T-cell (primary cell): ENCODE measurements at regions not wholly inside any gene's neighbourhood (a gene's known extent, or its start where the extent isn't known, plus 50 kb on each side); places are given as distances from the start of the nearest gene placed in this dataset.

ENCODE experiments used
- ATAC-seq, 4 experiments: fragments of 200-7000 bp in 3 of 4; fragments of 150-1000 bp in 1 of 4; cut with Tn5 transposase; replicated peaks in 1 of 4; 1 replicate in 3 of 4; 2 replicates in 1 of 4; pipeline ENCODE4 v1.10.0; 2021; ENCODE audit warnings: moderate library complexity in 3 of 4, mild to moderate bottlenecking in 2 of 4, moderate number of reproducible peaks in 1 of 4
- CTCF ChIA-PET, 2 donors: fragments of 300-600 bp; sonication (Branson Sonifier 250); formaldehyde crosslinking; loops; one replicate each; lab custom pipeline; 2022; ENCODE audit warnings: antibody characterized with exemption in 2 of 2; lab: Charles Lee
- POLR2A ChIA-PET, 2 donors: fragments of 300-600 bp; sonication (Branson Sonifier 250); formaldehyde crosslinking; loops; one replicate each; lab custom pipeline; 2022; ENCODE audit warnings: antibody characterized with exemption in 2 of 2; lab: Charles Lee
- DNase-seq, 35 experiments: peaks; one replicate each; pipeline versions ENCODE4 v3.0.0 to v3.0.0-alpha.2; 2013 to 2023
- H3K27ac ChIP-seq: one replicate; pipeline ENCODE4 v1.5.1; 2013; ENCODE audit warnings: low read length
- H3K27me3 ChIP-seq, 2 experiments: replicated peaks in 1 of 2; 1 replicate in 1 of 2; 2 replicates in 1 of 2; pipeline versions ENCODE4 v1.6.1 to v1.7.0; 2013; ENCODE audit warnings: low read length in 1 of 2, mixed read lengths in 1 of 2; ENCODE audit not compliant: control insufficient read depth in 2 of 2, insufficient read depth in 2 of 2; ENCODE audit errors: extremely low read depth in 1 of 2
- H3K36me3 ChIP-seq, 2 donors: 1 replicate in 1 of 2; 2 replicates in 1 of 2; pipeline versions ENCODE4 v1.6.1 to v1.7.0; 2013; ENCODE audit warnings: low read length in 1 of 2; ENCODE audit not compliant: control insufficient read depth in 2 of 2, insufficient read depth in 1 of 2; ENCODE audit errors: extremely low read depth in 1 of 2
- H3K4me1 ChIP-seq, 2 experiments: 1 replicate in 1 of 2; 2 replicates in 1 of 2; pipeline versions ENCODE4 v1.6.1 to v1.7.0; 2013; ENCODE audit warnings: low read length in 2 of 2, mixed read lengths in 1 of 2; ENCODE audit not compliant: insufficient read depth in 2 of 2, control insufficient read depth in 1 of 2; ENCODE audit errors: extremely low read depth in 1 of 2
- H3K4me3 ChIP-seq, 2 donors: 1 replicate in 1 of 2; 2 replicates in 1 of 2; pipeline versions ENCODE4 v1.5.1 to v1.7.0; 2013; ENCODE audit warnings: mild to moderate bottlenecking in 2 of 2, low read length in 1 of 2, moderate library complexity in 1 of 2; ENCODE audit not compliant: control insufficient read depth in 1 of 2; ENCODE audit errors: extremely low read depth in 1 of 2
- H3K9me3 ChIP-seq: 2 replicates; pipeline ENCODE4 v1.7.0; 2013
- H3K27ac Mint-ChIP-seq, 2 donors: one replicate each; pipeline ENCODE4 v1.8.0; 2020 to 2021; ENCODE audit warnings: mild to moderate bottlenecking in 2 of 2, mixed read lengths in 2 of 2
- H3K27me3 Mint-ChIP-seq, 2 donors: one replicate each; pipeline ENCODE4 v1.8.0; 2021 to 2022; ENCODE audit warnings: mixed read lengths in 2 of 2
- H3K36me3 Mint-ChIP-seq: one replicate; pipeline ENCODE4 v1.8.0; 2021; ENCODE audit warnings: mixed read lengths
- H3K4me1 Mint-ChIP-seq, 3 donors: one replicate each; pipeline ENCODE4 v1.8.0; 2020 to 2022; ENCODE audit warnings: mixed read lengths in 3 of 3, mild to moderate bottlenecking in 1 of 3
- H3K4me3 Mint-ChIP-seq, 3 donors: one replicate each; pipeline ENCODE4 v1.8.0; 2020 to 2022; ENCODE audit warnings: mild to moderate bottlenecking in 3 of 3, mixed read lengths in 3 of 3, moderate library complexity in 3 of 3
- H3K9me3 Mint-ChIP-seq, 3 donors: one replicate each; pipeline ENCODE4 v1.8.0; 2020 to 2022; ENCODE audit warnings: mixed read lengths in 3 of 3
- WGBS: methylation state at CpG from one replicate; pipeline ENCODE4 v1.1.5; 2013; ENCODE audit warnings: missing lambda C conversion rate; ENCODE audit not compliant: insufficient coverage; 5-methylcytosine and 5-hydroxymethylcytosine counted together

GRCh38 chr10:107342711-107343110, 178.2 kb upstream of the SORCS1 start:
- Mint-ChIP-seq H3K36me3 (no peaks in the 10 kb centered on the region), H3K27ac (no peak overlapping the region), H3K4me3 (no peak overlapping the region), H3K9me3 (peaks cover 7 to 36% (median 13%) of the 10 kb centered on the region in 3 donors), H3K27me3 (no peaks in the 10 kb centered on the region), H3K4me1 (no peaks in the 10 kb centered on the region)
- no peak overlapping the region for H3K27ac ChIP-seq
- no peaks in the 10 kb centered on the region for H3K27me3 ChIP-seq
- ChIA-PET CTCF (no interaction called here), POLR2A (no interaction called here)
- no peaks in the 10 kb centered on the region for H3K36me3 ChIP-seq
- H3K4me1 ChIP-seq, result no peaks in the 10 kb centered on the region
- ATAC-seq (no peak), DNase-seq (no peak)
- H3K9me3 ChIP-seq, result peaks cover 2% of the 10 kb centered on the region
- WGBS, result no CpG with 5 or more reads among the region's 2 CpGs
- no peak overlapping the region for H3K4me3 ChIP-seq

DNA sequence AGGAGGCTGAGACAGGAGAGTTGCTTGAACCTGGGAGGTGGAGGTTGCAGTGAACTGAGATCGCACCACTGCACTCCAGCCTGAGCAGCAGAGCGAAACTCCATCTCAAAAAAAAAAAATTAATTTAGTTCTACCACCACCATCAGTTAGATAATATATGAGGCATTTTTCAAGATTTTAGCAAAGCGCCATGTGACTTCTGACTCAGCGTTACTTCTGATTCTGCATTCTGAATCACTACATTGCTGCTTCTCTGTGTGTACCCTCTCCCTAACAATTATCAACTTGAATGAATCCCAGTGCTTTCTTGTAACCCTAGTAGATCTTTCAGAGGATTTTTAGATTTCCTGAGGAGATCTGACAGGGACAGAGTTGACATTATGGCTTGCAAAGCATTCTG, 176.8 kb upstream of the SORCS1 start:
- Histone ChIP-seq H3K27me3 (no peaks in the 10 kb centered on the region), H3K9me3 (peaks cover 2% of the 10 kb centered on the region), H3K36me3 (no peaks in the 10 kb centered on the region), H3K4me1 (no peaks in the 10 kb centered on the region), H3K4me3 (no peak overlapping the region), H3K27ac (no peak overlapping the region)
- Mint-ChIP-seq H3K27me3 (no peaks in the 10 kb centered on the region), H3K4me1 (no peaks in the 10 kb centered on the region), H3K4me3 (no peak overlapping the region), H3K36me3 (no peaks in the 10 kb centered on the region), H3K27ac (no peak overlapping the region), H3K9me3 (peaks cover 7 to 30% (median 13%) of the 10 kb centered on the region in 3 donors)
- CTCF ChIA-PET, result no interaction called here
- DNase-seq (no peak), ATAC-seq (no peak)
- POLR2A ChIA-PET, result no interaction called here
- WGBS, result 100% methylated on average over 1 of the region's 4 CpGs

DNA sequence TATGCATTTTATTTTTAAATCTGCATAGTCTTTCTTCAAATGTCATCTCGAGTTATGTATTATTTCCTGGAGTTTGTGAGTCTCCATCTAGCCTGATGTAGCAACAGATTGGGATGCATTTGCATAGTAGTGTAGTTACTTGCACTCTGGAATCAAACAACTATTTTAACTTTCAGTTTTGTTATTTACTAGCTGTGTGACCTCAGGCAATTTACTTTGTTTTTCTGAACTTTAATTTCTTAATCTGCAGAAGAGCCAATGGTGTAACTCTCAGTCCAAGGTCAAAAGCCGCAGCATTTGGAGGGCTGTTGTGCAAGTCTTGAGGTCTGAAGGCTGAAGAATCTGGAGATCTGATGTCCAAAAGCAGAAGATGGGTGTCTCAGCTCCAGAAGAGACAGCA, 175.8 kb upstream of the SORCS1 start:
- no peaks in the 10 kb centered on the region for H3K27me3 Mint-ChIP-seq
- Histone ChIP-seq H3K4me1 (no peaks in the 10 kb centered on the region), H3K4me3 (no peak overlapping the region), H3K27ac (no peak overlapping the region), H3K27me3 (no peaks in the 10 kb centered on the region), H3K9me3 (peaks cover 2% of the 10 kb centered on the region), H3K36me3 (no peaks in the 10 kb centered on the region)
- ChIA-PET POLR2A (no interaction called here), CTCF (no interaction called here)
- DNase-seq (no peak), ATAC-seq (no peak)
- H3K36me3 Mint-ChIP-seq, result no peaks in the 10 kb centered on the region
- WGBS, result 88% methylated on average over 1 of the region's 2 CpGs
- H3K4me1 Mint-ChIP-seq, result no peaks in the 10 kb centered on the region
- no peak overlapping the region for H3K27ac Mint-ChIP-seq
- H3K4me3 Mint-ChIP-seq, result no peak overlapping the region
- peaks cover 9 to 23% (median 12%) of the 10 kb centered on the region in 3 donors for H3K9me3 Mint-ChIP-seq

DNA sequence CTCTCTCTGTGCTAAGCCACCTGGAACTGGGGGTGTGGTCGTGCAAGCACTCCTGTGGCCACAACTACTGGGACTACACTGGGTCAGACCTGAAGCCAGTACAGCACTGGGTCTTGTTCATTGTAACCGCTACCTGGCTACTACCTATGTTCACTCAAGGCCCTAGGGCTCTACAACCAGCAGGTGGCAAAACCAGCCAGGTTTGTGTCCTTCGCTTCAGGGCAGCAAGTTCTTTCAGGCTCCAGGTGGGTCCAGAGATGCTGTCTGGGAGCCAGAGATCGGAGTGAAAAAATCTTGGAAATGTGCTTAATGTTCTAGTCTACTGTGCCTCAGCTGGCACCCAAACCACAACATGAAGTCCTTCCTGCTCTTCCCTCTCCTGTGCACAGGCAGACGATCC, 171.6 kb upstream of the SORCS1 start:
- ChIA-PET CTCF (no interaction called here), POLR2A (no interaction called here)
- no peaks in the 10 kb centered on the region for H3K4me1 ChIP-seq
- no peak for ATAC-seq
- H3K27ac ChIP-seq, result no peak overlapping the region
- H3K36me3 ChIP-seq, result no peaks in the 10 kb centered on the region
- no peaks in the 10 kb centered on the region for H3K27me3 ChIP-seq
- peaks cover 4 to 26% (median 22%) of the 10 kb centered on the region in 3 donors for H3K9me3 Mint-ChIP-seq
- no peak overlapping the region for H3K27ac Mint-ChIP-seq
- no peak for DNase-seq
- H3K9me3 ChIP-seq, result no peaks in the 10 kb centered on the region
- 67% methylated on average over 4 of the region's 5 CpGs for WGBS
- no peaks in the 10 kb centered on the region for H3K27me3 Mint-ChIP-seq
- H3K4me3 Mint-ChIP-seq, result no peak overlapping the region
- H3K4me1 Mint-ChIP-seq, result no peaks in the 10 kb centered on the region
- no peak overlapping the region for H3K4me3 ChIP-seq
- H3K36me3 Mint-ChIP-seq, result no peaks in the 10 kb centered on the region

- no peaks in the 10 kb centered on the region for H3K36me3 ChIP-seq
- H3K4me1 ChIP-seq, result no peaks in the 10 kb centered on the region
- DNase-seq (no peak), ATAC-seq (no peak)
- Mint-ChIP-seq H3K36me3 (no peaks in the 10 kb centered on the region), H3K27me3 (no peaks in the 10 kb centered on the region), H3K4me1 (no peaks in the 10 kb centered on the region), H3K9me3 (peaks cover 11 to 17% (median 14%) of the 10 kb centered on the region in 3 donors), H3K27ac (no peak overlapping the region), H3K4me3 (no peak overlapping the region)
- CTCF ChIA-PET, result no interaction called here
- no peaks in the 10 kb centered on the region for H3K9me3 ChIP-seq
- no CpG with 5 or more reads among the region's 1 CpG for WGBS
- no peaks in the 10 kb centered on the region for H3K27me3 ChIP-seq
- H3K27ac ChIP-seq, result no peak overlapping the region
- no peak overlapping the region for H3K4me3 ChIP-seq
- POLR2A ChIA-PET, result no interaction called here
These were observed 153.1 kb upstream of the SORCS1 start for GRCh38 chr10:107317592-107317991.

DNA sequence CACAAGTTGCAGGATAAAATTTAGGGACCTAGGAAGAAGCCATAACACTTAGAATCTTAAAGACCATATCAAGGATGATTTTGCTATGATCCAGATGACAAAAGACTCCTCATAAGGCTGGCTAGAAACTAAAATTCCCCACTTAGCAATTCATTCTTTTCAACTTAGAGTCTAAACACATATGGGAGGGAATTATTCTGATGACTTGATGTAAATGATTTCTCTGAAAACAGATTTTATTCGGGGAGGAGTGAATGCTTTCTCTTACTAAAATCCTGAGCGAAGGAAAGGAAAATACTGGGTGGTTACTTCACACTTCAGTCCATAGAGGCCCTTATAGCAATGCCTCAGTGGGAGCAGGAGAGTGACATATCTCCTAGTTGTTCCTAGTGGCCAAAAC, 138.7 kb upstream of the SORCS1 start:
- Histone ChIP-seq H3K27me3 (no peaks in the 10 kb centered on the region), H3K4me1 (no peaks in the 10 kb centered on the region), H3K36me3 (no peaks in the 10 kb centered on the region), H3K27ac (no peak overlapping the region), H3K9me3 (no peaks in the 10 kb centered on the region), H3K4me3 (no peak overlapping the region)
- ATAC-seq (no peak), DNase-seq (no peak)
- 82% methylated on average over 2 of the region's 2 CpGs for WGBS
- Mint-ChIP-seq H3K4me3 (no peak overlapping the region), H3K27me3 (no peaks in the 10 kb centered on the region), H3K27ac (no peak overlapping the region), H3K4me1 (no peaks in the 10 kb centered on the region), H3K9me3 (peaks cover 16 to 30% (median 30%) of the 10 kb centered on the region in 3 donors), H3K36me3 (no peaks in the 10 kb centered on the region)
- ChIA-PET POLR2A (no interaction called here), CTCF (no interaction called here)

- H3K4me3 Mint-ChIP-seq, result no peak overlapping the region
- 100% methylated on average over 1 of the region's 2 CpGs for WGBS
- POLR2A ChIA-PET, result no interaction called here
- CTCF ChIA-PET, result interaction anchor here in 1 of 2 donors (0.8 kb wide), 1 partner anchor 1468 kb away, joined by 3 read pairs; no protein-coding TSS in a partner anchor
- H3K4me1 Mint-ChIP-seq, result no peaks in the 10 kb centered on the region
- Histone ChIP-seq H3K27ac (no peak overlapping the region), H3K27me3 (no peaks in the 10 kb centered on the region), H3K4me1 (no peaks in the 10 kb centered on the region), H3K4me3 (no peak overlapping the region), H3K36me3 (no peaks in the 10 kb centered on the region), H3K9me3 (no peaks in the 10 kb centered on the region)
- peaks cover 11 to 31% (median 30%) of the 10 kb centered on the region in 3 donors for H3K9me3 Mint-ChIP-seq
- no peak overlapping the region for H3K27ac Mint-ChIP-seq
- ATAC-seq (no peak), DNase-seq (no peak)
- no peaks in the 10 kb centered on the region for H3K27me3 Mint-ChIP-seq
- no peaks in the 10 kb centered on the region for H3K36me3 Mint-ChIP-seq
These were observed 135.1 kb upstream of the SORCS1 start for GRCh38 chr10:107299606-107300005.
